ENCODE measurements at regions not wholly inside any gene's neighbourhood (a gene's known extent, or its start where the extent isn't known, plus 50 kb on each side); places are given as distances from the start of the nearest gene placed in this dataset.

GRCh38 chr16:62157544-62157943 lies 121.3 kb upstream of the CDH8 start:
- TF ChIP-seq, protein P1, sequence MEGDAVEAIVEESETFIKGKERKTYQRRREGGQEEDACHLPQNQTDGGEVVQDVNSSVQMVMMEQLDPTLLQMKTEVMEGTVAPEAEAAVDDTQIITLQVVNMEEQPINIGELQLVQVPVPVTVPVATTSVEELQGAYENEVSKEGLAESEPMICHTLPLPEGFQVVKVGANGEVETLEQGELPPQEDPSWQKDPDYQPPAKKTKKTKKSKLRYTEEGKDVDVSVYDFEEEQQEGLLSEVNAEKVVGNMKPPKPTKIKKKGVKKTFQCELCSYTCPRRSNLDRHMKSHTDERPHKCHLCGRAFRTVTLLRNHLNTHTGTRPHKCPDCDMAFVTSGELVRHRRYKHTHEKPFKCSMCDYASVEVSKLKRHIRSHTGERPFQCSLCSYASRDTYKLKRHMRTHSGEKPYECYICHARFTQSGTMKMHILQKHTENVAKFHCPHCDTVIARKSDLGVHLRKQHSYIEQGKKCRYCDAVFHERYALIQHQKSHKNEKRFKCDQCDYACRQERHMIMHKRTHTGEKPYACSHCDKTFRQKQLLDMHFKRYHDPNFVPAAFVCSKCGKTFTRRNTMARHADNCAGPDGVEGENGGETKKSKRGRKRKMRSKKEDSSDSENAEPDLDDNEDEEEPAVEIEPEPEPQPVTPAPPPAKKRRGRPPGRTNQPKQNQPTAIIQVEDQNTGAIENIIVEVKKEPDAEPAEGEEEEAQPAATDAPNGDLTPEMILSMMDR (IDR thresholded peaks at IDR 0.05), result no peak
- TF ChIP-seq POLR2A (IDR thresholded peaks at IDR 0.05), result no peak
